Mammary epithelial cell (primary cell): ENCODE measurements at regions not wholly inside any gene's neighbourhood (a gene's known extent, or its start where the extent isn't known, plus 50 kb on each side); places are given as distances from the start of the nearest gene placed in this dataset.

Source experiments
- EZH2 ChIP-seq: IDR thresholded peaks from 2 replicates; pipeline ENCODE4 v1.6.1; 2012; ENCODE audit warnings: low read length, inconsistent platforms, borderline replicate concordance
- TF ChIP-seq, protein P1 (sequence below), 2 donors: IDR thresholded peaks in 1 of 2; conservative IDR thresholded peaks in 1 of 2; 2 replicates each; pipeline ENCODE4 v1.5.1; 2011 to 2012; ENCODE audit warnings: inconsistent platforms in 2 of 2, low read length in 2 of 2, mild to moderate bottlenecking in 2 of 2, control low read depth in 1 of 2, low read depth in 1 of 2; ENCODE audit not compliant: insufficient read depth in 1 of 2; ENCODE audit errors: extremely low read depth in 1 of 2

DNA sequence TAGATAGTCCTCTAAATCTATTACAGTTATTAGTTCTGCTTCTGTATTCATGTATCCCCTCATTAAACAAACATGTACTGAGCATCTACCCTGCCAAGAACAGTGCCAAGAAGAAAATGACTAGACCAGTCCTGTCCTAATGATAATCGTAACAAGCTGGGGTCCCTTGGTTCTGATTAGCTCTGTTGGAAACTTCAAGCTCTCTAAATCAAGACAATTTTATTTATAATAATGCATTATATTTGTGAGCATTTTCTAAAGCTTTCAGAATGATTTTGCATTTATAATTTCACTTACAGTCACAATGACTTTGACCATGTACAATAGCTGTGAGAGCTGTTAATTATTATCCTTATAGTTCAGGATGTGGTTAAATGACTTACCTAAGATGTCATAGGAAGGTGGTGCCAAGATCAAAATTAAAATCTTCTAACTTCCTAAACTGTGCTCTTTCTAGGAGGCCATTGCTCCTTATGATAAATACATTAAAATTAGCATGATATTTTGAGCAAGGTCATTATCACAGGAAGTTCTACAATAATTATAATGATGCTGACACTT is 336.5 kb upstream of the SLC39A10 start:
- TF ChIP-seq, protein P1, sequence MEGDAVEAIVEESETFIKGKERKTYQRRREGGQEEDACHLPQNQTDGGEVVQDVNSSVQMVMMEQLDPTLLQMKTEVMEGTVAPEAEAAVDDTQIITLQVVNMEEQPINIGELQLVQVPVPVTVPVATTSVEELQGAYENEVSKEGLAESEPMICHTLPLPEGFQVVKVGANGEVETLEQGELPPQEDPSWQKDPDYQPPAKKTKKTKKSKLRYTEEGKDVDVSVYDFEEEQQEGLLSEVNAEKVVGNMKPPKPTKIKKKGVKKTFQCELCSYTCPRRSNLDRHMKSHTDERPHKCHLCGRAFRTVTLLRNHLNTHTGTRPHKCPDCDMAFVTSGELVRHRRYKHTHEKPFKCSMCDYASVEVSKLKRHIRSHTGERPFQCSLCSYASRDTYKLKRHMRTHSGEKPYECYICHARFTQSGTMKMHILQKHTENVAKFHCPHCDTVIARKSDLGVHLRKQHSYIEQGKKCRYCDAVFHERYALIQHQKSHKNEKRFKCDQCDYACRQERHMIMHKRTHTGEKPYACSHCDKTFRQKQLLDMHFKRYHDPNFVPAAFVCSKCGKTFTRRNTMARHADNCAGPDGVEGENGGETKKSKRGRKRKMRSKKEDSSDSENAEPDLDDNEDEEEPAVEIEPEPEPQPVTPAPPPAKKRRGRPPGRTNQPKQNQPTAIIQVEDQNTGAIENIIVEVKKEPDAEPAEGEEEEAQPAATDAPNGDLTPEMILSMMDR (conservative IDR thresholded peaks at IDR 0.05 in 1 of 2, IDR thresholded peaks at IDR 0.05 in 1 of 2; ENCODE audit: extremely low read depth in 1 of 2, insufficient read depth in 1 of 2, low read depth in 1 of 2, low read length in 2 of 2): no peak
- TF ChIP-seq EZH2: no peak
